IPS-NIHi7 (cell line): ENCODE measurements at regions not wholly inside any gene's neighbourhood (a gene's known extent, or its start where the extent isn't known, plus 50 kb on each side); places are given as distances from the start of the nearest gene placed in this dataset.

Source experiments
- DNase-seq: peaks from one replicate; pipeline ENCODE4 v3.0.0; 2012; ENCODE audit warnings: mixed read lengths; ENCODE audit errors: extremely low spot score

GRCh38 chr7:81606078-81606863, 163.6 kb downstream of the HGF start:
- DNase-seq, result no peak

GRCh38 chr7:81605493-81605892, 164.4 kb downstream of the HGF start:
- no peak for DNase-seq

GRCh38 chr7:81604808-81605174, 165.1 kb downstream of the HGF start:
- no peak for DNase-seq

- DNase-seq, result no peak
Observed at GRCh38 chr7:81604075-81604807, 165.6 kb downstream of the HGF start.

- no peak for DNase-seq
Observed at GRCh38 chr7:81600608-81601007, 169.2 kb downstream of the HGF start.

GRCh38 chr7:81598951-81599350, 170.9 kb downstream of the HGF start:
- no peak for DNase-seq

GRCh38 chr7:81594767-81595166, 175.1 kb downstream of the HGF start:
- no peak for DNase-seq

GRCh38 chr7:81590131-81590530, 179.7 kb downstream of the HGF start:
- DNase-seq, result no peak

- DNase-seq, result no peak
Observed at GRCh38 chr7:81584667-81585066, 185.2 kb downstream of the HGF start.

GRCh38 chr7:81583882-81584533, 185.8 kb downstream of the HGF start:
- no peak for DNase-seq

- no peak for DNase-seq
Observed at GRCh38 chr7:81583090-81583489, 186.8 kb downstream of the HGF start.

- no peak for DNase-seq
Observed at GRCh38 chr7:81577642-81578340, 192.1 kb downstream of the HGF start.

- DNase-seq, result no peak
Observed at GRCh38 chr7:81574723-81575326, 195.0 kb downstream of the HGF start.

GRCh38 chr7:81573932-81574331, 195.9 kb downstream of the HGF start:
- DNase-seq, result no peak

- DNase-seq, result no peak
Observed at GRCh38 chr7:81573128-81573527, 196.7 kb downstream of the HGF start.

GRCh38 chr7:81562581-81562980, 207.3 kb downstream of the HGF start:
- DNase-seq, result no peak

GRCh38 chr7:81560708-81561107, 209.1 kb downstream of the HGF start:
- DNase-seq, result no peak

GRCh38 chr7:81549484-81550016, 220.3 kb downstream of the HGF start:
- no peak for DNase-seq

- no peak for DNase-seq
Observed at GRCh38 chr7:81534996-81535395, 234.9 kb downstream of the HGF start.

- DNase-seq, result no peak
Observed at GRCh38 chr7:81534446-81534845, 235.4 kb downstream of the HGF start.

GRCh38 chr7:81533931-81534330, 235.9 kb downstream of the HGF start:
- DNase-seq, result no peak

GRCh38 chr7:81533426-81533825, 236.4 kb downstream of the HGF start:
- no peak for DNase-seq
